GM23248 (cell line): ENCODE measurements at regions not wholly inside any gene's neighbourhood (a gene's known extent, or its start where the extent isn't known, plus 50 kb on each side); places are given as distances from the start of the nearest gene placed in this dataset.

ENCODE experiments used
- DNase-seq: peaks from one replicate; pipeline ENCODE4 v3.0.0-alpha.2; 2015
- H2AFZ ChIP-seq: fragments of 200-600 bp; sonication (generic); 2 replicates; pipeline ENCODE4 v1.6.1; 2016; ENCODE audit warnings: antibody characterized with exemption
- H3F3A ChIP-seq: fragments of 200-600 bp; sonication (generic); 2 replicates; pipeline ENCODE4 v1.6.1; 2016; ENCODE audit warnings: mild to moderate bottlenecking, antibody characterized with exemption, mixed run types; ENCODE audit not compliant: insufficient read depth
- H3K27ac ChIP-seq: fragments of 200-600 bp; sonication (generic); 2 replicates; pipeline ENCODE4 v1.5.1; 2016; ENCODE audit warnings: mild to moderate bottlenecking
- H3K27me3 ChIP-seq: fragments of 200-600 bp; sonication (generic); replicated peaks from 2 replicates; pipeline ENCODE4 v1.6.1; 2016; ENCODE audit warnings: mild to moderate bottlenecking; ENCODE audit not compliant: insufficient read depth
- H3K36me3 ChIP-seq: fragments of 200-600 bp; sonication (generic); 2 replicates; pipeline ENCODE4 v1.6.1; 2016; ENCODE audit warnings: low read depth, mild to moderate bottlenecking
- H3K4me1 ChIP-seq: fragments of 200-600 bp; sonication (generic); 2 replicates; pipeline ENCODE4 v1.6.1; 2016; ENCODE audit warnings: mild to moderate bottlenecking; ENCODE audit not compliant: insufficient read depth
- H3K4me2 ChIP-seq: fragments of 200-600 bp; sonication (generic); one replicate; pipeline ENCODE4 v1.6.1; 2016; ENCODE audit warnings: mild to moderate bottlenecking; ENCODE audit not compliant: unreplicated experiment
- H3K4me3 ChIP-seq: fragments of 200-600 bp; sonication (generic); 2 replicates; pipeline ENCODE4 v1.5.1; 2016; ENCODE audit warnings: mild to moderate bottlenecking
- H3K79me2 ChIP-seq: fragments of 200-600 bp; sonication (generic); 2 replicates; pipeline ENCODE4 v1.6.1; 2016; ENCODE audit warnings: mild to moderate bottlenecking; ENCODE audit not compliant: insufficient read depth
- H3K9ac ChIP-seq: fragments of 200-600 bp; sonication (generic); 2 replicates; pipeline ENCODE4 v1.6.1; 2016; ENCODE audit warnings: mild to moderate bottlenecking
- H3K9me2 ChIP-seq: fragments of 200-600 bp; sonication (generic); 2 replicates; pipeline ENCODE4 v1.6.1; 2016; ENCODE audit warnings: mixed run types, mild to moderate bottlenecking, moderate library complexity; ENCODE audit not compliant: insufficient read depth
- H3K9me3 ChIP-seq: fragments of 200-600 bp; sonication (generic); one replicate; pipeline ENCODE4 v1.6.1; 2017; ENCODE audit warnings: low read depth
- H4K20me1 ChIP-seq: fragments of 200-600 bp; sonication (generic); 2 replicates; pipeline ENCODE4 v1.6.0; 2016; ENCODE audit not compliant: insufficient read depth
- EZH2 ChIP-seq: fragments of 200-600 bp; sonication (generic); IDR thresholded peaks from 2 replicates; pipeline ENCODE4 v1.6.1; 2018; ENCODE audit warnings: antibody characterized with exemption, mild to moderate bottlenecking; ENCODE audit not compliant: insufficient read depth, poor library complexity, severe bottlenecking
- EZH2phosphoT487 ChIP-seq: fragments of 200-600 bp; sonication (generic); IDR thresholded peaks from 2 replicates; pipeline ENCODE4 v1.6.1; 2018; ENCODE audit warnings: antibody characterized with exemption, moderate library complexity, mild to moderate bottlenecking, low read depth; ENCODE audit not compliant: insufficient read depth
- WGBS, 2 experiments: methylation state at CpG; one replicate each; pipeline ENCODE4 v1.1.6; 2015 to 2017; ENCODE audit warnings: low lambda C conversion rate in 2 of 2, low coverage in 1 of 2; ENCODE audit errors: missing lambda C conversion rate in 2 of 2; 5-methylcytosine and 5-hydroxymethylcytosine counted together
- in situ Hi-C: fragments of 300-500 bp; cut with MboI; formaldehyde crosslinking; loops from 2 replicates; pipeline ENCODE4 v1.15.0; 2020

DNA sequence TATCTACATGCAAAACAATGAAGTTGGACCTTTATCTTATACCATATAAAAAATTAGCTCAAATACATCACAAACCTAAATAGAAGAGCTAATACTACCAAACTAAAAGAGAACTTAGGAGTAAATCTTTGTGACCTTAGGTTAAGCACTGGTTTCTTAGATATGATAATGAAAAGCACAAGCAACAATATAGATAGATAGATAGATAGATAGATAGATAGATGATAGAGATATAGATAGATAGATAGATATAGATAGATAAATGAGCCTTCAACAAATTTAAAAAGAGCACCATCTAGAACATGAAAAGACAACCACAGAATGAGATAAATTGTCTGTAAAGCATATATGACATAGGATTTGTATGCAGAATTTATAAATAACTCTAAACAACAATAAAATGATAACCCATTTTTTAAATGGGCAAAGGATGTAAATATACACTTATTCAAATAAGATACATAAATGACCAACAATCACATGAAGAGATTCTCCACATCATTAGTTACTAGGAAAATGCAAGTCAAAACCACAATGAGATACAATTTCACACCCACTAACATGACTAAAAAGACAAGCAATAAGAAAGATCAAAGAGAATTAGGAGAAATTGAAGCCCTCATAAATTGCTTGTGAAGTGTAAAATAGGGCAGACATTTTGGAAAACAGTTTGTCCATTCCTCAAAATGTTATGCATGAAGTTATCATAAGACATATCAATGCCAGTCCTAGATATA is 293.7 kb downstream of the BTG1 start:
- H2AFZ ChIP-seq = no peak overlapping the region
- H3F3A ChIP-seq = no peaks in the 10 kb centered on the region
- no peaks in the 10 kb centered on the region for H3K79me2 ChIP-seq
- no peak overlapping the region for H3K4me2 ChIP-seq
- TF ChIP-seq EZH2 (no peak), EZH2phosphoT487 (no peak)
- no peaks in the 10 kb centered on the region for H3K4me1 ChIP-seq
- no peak overlapping the region for H3K27ac ChIP-seq
- no peaks in the 10 kb centered on the region for H3K9me2 ChIP-seq
- H3K4me3 ChIP-seq = no peak overlapping the region
- DNase-seq = no peak
- no peaks in the 10 kb centered on the region for H3K36me3 ChIP-seq
- no peaks in the 10 kb centered on the region for H3K27me3 ChIP-seq
- no peak overlapping the region for H3K9ac ChIP-seq
- H4K20me1 ChIP-seq = no peaks in the 10 kb centered on the region
- H3K9me3 ChIP-seq = no peaks in the 10 kb centered on the region
- in situ Hi-C loops = no loop called here

DNA sequence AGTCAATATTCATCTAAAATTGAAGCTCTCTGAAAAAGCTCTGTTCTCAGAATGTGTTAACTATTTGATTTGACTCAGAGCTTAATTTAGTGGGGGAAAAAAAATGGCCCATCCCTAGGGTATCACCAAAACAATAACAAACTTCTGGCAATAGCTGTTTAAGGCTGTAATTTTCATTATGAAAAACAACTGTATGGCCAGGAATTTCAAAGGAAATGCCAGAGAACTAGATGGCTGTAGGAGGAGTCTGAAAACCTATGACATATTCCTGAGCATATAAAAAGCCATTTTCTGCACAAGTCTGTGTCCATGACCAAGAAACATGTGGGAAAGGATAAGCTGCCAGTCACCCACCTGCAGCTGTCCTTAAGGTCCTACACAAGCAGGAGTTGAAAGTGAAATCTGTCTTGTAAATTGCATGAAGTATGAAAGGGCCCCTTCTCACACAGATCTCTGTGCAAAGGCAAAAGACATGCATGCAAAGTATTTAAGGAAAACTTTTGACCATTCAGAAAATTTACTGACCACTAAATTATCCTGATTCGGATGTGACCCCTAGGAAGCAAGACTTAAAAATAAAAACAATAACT is 299.1 kb downstream of the BTG1 start:
- Histone ChIP-seq H2AFZ (peak overlapping the region; percentile 39; the same call in 1 of the 2 replicates), H3K9ac (no peak overlapping the region), H3K27ac (no peak overlapping the region), H3F3A (no peaks in the 10 kb centered on the region), H3K79me2 (no peaks in the 10 kb centered on the region), H3K9me2 (no peaks in the 10 kb centered on the region), H3K36me3 (no peaks in the 10 kb centered on the region), H3K9me3 (no peaks in the 10 kb centered on the region), H3K4me3 (no peak overlapping the region), H3K27me3 (no peaks in the 10 kb centered on the region), H3K4me1 (no peaks in the 10 kb centered on the region), H4K20me1 (no peaks in the 10 kb centered on the region), H3K4me2 (no peak overlapping the region)
- 13 to 25% methylated on average over 1 of the region's 1 CpG for WGBS, 2 experiments
- peak; percentile 6 for DNase-seq
- no peak for TF ChIP-seq EZH2phosphoT487
- no peak for TF ChIP-seq EZH2
- in situ Hi-C loops = no loop called here

DNA sequence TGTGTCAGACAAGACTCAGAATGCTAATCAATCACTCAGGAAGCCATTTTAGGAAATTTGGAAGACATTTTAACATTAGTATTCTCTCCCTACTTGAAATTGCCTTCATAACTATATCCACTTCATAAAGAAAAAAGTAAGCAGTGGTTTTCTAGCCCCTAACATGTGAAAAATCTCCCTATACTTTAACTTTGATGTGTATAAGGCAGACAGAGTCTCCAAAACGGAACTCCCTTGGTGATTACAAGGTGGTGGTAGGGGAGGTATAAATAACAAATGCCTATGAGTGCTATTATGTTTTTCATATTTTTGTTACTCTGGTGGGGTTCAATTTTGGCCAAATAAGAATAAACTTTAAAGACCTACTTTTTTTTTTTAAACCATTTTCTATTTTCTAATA is 300.3 kb downstream of the BTG1 start:
- in situ Hi-C loops = no loop called here
- TF ChIP-seq EZH2phosphoT487 (no peak), EZH2 (no peak)
- Histone ChIP-seq H3K4me1 (no peaks in the 10 kb centered on the region), H3K36me3 (no peaks in the 10 kb centered on the region), H3K4me2 (no peak overlapping the region), H3K9me3 (no peaks in the 10 kb centered on the region), H3F3A (no peaks in the 10 kb centered on the region), H3K4me3 (no peak overlapping the region), H3K9me2 (no peaks in the 10 kb centered on the region), H2AFZ (no peak overlapping the region), H3K9ac (no peak overlapping the region), H3K27ac (no peak overlapping the region), H3K79me2 (no peaks in the 10 kb centered on the region), H3K27me3 (no peaks in the 10 kb centered on the region), H4K20me1 (no peaks in the 10 kb centered on the region)
- DNase-seq = no peak
- 45 to 46% methylated on average over 1 of the region's 1 CpG for WGBS, 2 experiments

- Histone ChIP-seq H3K27me3 (no peaks in the 10 kb centered on the region), H3K27ac (no peak overlapping the region), H4K20me1 (no peaks in the 10 kb centered on the region), H3K79me2 (no peaks in the 10 kb centered on the region), H3K4me2 (no peak overlapping the region), H3K9me3 (no peaks in the 10 kb centered on the region), H3K36me3 (no peaks in the 10 kb centered on the region), H3K4me3 (no peak overlapping the region), H3K4me1 (no peaks in the 10 kb centered on the region), H3F3A (no peaks in the 10 kb centered on the region), H2AFZ (no peak overlapping the region), H3K9ac (no peak overlapping the region), H3K9me2 (no peaks in the 10 kb centered on the region)
- in situ Hi-C loops = no loop called here
- no peak for TF ChIP-seq EZH2
- TF ChIP-seq EZH2phosphoT487 = no peak
- DNase-seq = no peak
Measured at GRCh38 chr12:91841822-91842221, 303.8 kb downstream of the BTG1 start.

DNA sequence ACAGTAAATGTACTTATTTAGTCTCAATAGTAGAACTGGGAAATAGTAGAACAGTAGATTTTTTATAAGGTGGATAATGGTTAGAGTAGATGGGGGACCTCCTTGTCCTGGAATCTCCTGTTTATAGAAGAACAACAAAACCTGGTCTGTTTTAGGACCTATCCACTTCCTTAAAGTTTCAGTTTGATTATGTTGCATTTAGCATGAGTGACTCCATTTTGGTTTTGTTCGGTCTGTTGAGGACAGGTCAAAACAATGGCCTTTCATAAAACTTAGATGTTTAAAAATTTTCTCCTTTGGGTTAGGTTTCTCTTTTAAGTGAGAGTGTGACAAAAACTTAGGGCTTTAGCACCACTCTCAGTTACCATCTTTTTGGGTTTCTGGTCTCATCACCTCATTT is 308.9 kb downstream of the BTG1 start:
- H3K27ac ChIP-seq = no peak overlapping the region
- in situ Hi-C loops = no loop called here
- no peak overlapping the region for H2AFZ ChIP-seq
- H3K79me2 ChIP-seq = no peaks in the 10 kb centered on the region
- H3K9ac ChIP-seq = no peak overlapping the region
- H3K4me1 ChIP-seq = no peaks in the 10 kb centered on the region
- H3K4me3 ChIP-seq = no peak overlapping the region
- H3K9me3 ChIP-seq = no peaks in the 10 kb centered on the region
- H3K27me3 ChIP-seq = no peaks in the 10 kb centered on the region
- H3K36me3 ChIP-seq = no peaks in the 10 kb centered on the region
- DNase-seq = no peak
- TF ChIP-seq EZH2phosphoT487 = no peak
- TF ChIP-seq EZH2 = no peak
- no peaks in the 10 kb centered on the region for H3K9me2 ChIP-seq
- H3F3A ChIP-seq = no peaks in the 10 kb centered on the region
- H4K20me1 ChIP-seq = no peaks in the 10 kb centered on the region
- WGBS, 2 experiments = 76 to 83% methylated on average over 1 of the region's 1 CpG
- H3K4me2 ChIP-seq = no peak overlapping the region
